OCI-LY3 (cell line): ENCODE measurements at regions not wholly inside any gene's neighbourhood (a gene's known extent, or its start where the extent isn't known, plus 50 kb on each side); places are given as distances from the start of the nearest gene placed in this dataset.

Experiments used
- H2AFZ ChIP-seq: fragments of 200-600, 300-600 bp; shearing (Covaris generic); 2 replicates; pipeline ENCODE4 v1.6.0; 2014; ENCODE audit warnings: antibody characterized with exemption, low read depth, low read length
- H3K27ac ChIP-seq: fragments of 200-600, 300-600 bp; sonication (generic); 2 replicates; pipeline ENCODE4 v1.5.1; 2014; ENCODE audit warnings: mild to moderate bottlenecking, low read length, moderate library complexity, mixed read lengths
- H3K27me3 ChIP-seq: fragments of 200-600, 300-600 bp; sonication (generic); 2 replicates; pipeline ENCODE4 v1.6.1; 2014; ENCODE audit warnings: low read depth, low read length, mixed read lengths
- H3K36me3 ChIP-seq: fragments of 200-600, 300-600 bp; sonication (generic); replicated peaks from 2 replicates; pipeline ENCODE3; 2014; ENCODE audit warnings: low read depth, low read length, mixed read lengths
- H3K4me1 ChIP-seq: fragments of 300-600, 200-600 bp; sonication (generic); 2 replicates; pipeline ENCODE4 v1.6.1; 2014; ENCODE audit warnings: low read length, mixed read lengths
- H3K4me2 ChIP-seq: fragments of 200-600, 300-600 bp; sonication (generic); 2 replicates; pipeline ENCODE4 v1.6.1; 2014; ENCODE audit warnings: low read length, mixed read lengths
- H3K4me3 ChIP-seq: fragments of 300-600, 200-600 bp; sonication (generic); 2 replicates; pipeline ENCODE4 v1.5.1; 2014; ENCODE audit warnings: antibody characterized with exemption, mild to moderate bottlenecking, low read length, moderate library complexity
- H3K79me2 ChIP-seq: fragments of 300-600, 200-600 bp; shearing (Covaris generic); 2 replicates; pipeline ENCODE4 v1.6.1; 2014; ENCODE audit warnings: mild to moderate bottlenecking, low read length, mixed read lengths
- H3K9ac ChIP-seq: fragments of 300-600, 200-600 bp; shearing (Covaris generic); 2 replicates; pipeline ENCODE4 v1.6.0; 2014; ENCODE audit warnings: mild to moderate bottlenecking, low read length, moderate library complexity
- H3K9me3 ChIP-seq: fragments of 200-600, 300-600 bp; shearing (Covaris generic); 2 replicates; pipeline ENCODE4 v1.6.1; 2014; ENCODE audit warnings: low read length, mixed read lengths; ENCODE audit not compliant: insufficient read depth
- H4K20me1 ChIP-seq: fragments of 200-600, 300-600 bp; sonication (generic); 2 replicates; pipeline ENCODE4 v1.6.1; 2016; ENCODE audit warnings: low read length, mixed read lengths; ENCODE audit not compliant: insufficient read depth
- EZH2phosphoT487 ChIP-seq: fragments of 200-600 bp; shearing (Covaris generic); IDR thresholded peaks from 2 replicates; pipeline ENCODE4 v1.6.1; 2018; ENCODE audit warnings: antibody characterized with exemption, mixed run types, low read depth
- TF ChIP-seq, protein P1 (sequence below): fragments of 200-600, 300-600 bp; sonication (generic); IDR thresholded peaks from 2 replicates; pipeline ENCODE4 v1.5.1; 2014; ENCODE audit warnings: antibody characterized with exemption, low read length, low read depth

DNA sequence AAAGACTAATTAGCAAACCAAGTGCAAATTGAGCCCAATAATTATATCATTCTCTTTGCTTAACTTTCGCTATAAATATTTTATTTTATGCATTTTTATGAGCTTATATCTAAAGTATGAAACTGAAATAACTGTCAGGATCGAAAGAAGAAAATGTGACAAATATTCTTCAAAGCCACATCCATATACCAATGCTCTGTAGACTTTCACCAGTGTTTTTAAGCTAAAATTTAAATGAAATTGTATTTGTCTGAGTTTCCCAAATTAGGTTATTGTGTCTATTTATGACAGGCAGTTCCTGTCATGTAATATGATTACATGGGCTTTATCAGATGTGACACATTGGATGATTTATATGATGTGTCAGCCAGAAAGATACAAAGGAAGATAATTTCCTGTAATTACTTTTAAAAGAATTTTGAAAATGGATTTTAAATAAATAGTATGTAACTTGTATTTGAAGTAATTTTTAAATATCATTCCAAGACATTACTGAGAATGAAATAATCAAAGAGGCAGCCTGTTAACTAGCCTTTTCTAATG, 317.9 kb upstream of the KLF6 start:
- no peak overlapping the region for H3K9ac ChIP-seq
- no peaks in the 10 kb centered on the region for H3K79me2 ChIP-seq
- H3K4me1 ChIP-seq, result peaks cover 20% of the 10 kb centered on the region
- H3K36me3 ChIP-seq, result no peaks in the 10 kb centered on the region
- no peaks in the 10 kb centered on the region for H4K20me1 ChIP-seq
- no peaks in the 10 kb centered on the region for H3K9me3 ChIP-seq
- TF ChIP-seq, protein P1, sequence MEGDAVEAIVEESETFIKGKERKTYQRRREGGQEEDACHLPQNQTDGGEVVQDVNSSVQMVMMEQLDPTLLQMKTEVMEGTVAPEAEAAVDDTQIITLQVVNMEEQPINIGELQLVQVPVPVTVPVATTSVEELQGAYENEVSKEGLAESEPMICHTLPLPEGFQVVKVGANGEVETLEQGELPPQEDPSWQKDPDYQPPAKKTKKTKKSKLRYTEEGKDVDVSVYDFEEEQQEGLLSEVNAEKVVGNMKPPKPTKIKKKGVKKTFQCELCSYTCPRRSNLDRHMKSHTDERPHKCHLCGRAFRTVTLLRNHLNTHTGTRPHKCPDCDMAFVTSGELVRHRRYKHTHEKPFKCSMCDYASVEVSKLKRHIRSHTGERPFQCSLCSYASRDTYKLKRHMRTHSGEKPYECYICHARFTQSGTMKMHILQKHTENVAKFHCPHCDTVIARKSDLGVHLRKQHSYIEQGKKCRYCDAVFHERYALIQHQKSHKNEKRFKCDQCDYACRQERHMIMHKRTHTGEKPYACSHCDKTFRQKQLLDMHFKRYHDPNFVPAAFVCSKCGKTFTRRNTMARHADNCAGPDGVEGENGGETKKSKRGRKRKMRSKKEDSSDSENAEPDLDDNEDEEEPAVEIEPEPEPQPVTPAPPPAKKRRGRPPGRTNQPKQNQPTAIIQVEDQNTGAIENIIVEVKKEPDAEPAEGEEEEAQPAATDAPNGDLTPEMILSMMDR, result no peak
- no peak for TF ChIP-seq EZH2phosphoT487
- peaks cover 4% of the 10 kb centered on the region; the same call in 1 of the 2 replicates for H3K27me3 ChIP-seq
- no peak overlapping the region for H3K4me3 ChIP-seq
- no peak overlapping the region for H2AFZ ChIP-seq
- H3K27ac ChIP-seq, result no peak overlapping the region
- no peak overlapping the region for H3K4me2 ChIP-seq

DNA sequence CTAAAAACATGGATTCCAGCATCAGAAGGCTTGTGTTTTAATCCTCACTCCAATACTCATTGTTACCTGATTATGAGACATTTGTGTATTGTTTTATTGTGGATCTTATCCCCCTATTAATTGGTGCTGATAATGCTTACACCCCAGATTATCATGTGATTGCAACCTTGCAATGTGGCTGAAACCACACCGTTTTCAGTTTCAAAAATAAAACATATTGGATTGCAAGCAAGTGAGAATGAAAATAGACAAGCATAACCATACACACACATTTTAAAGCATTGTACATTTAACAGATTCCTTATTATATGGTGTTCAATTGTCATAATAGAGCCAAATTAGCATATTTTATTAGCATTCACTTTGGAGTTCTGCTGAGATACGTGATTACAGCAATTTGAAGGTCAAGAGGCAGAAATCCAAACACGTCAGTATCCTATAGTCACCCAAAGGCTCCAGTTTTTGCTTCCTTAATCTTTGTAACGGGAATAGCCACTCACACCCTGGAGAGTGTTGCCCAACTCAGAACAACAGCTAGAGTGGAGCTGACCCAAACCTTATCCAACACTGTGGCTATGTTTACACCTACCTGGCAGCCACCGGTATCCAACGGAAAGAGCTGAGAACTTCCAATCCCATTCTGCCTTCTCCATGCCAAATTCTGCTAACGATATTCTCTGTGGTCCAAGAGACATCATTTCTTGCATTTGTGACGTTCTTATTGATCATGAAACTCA, 317.1 kb upstream of the KLF6 start:
- Histone ChIP-seq H3K36me3 (no peaks in the 10 kb centered on the region), H3K9me3 (no peaks in the 10 kb centered on the region), H3K4me2 (peak overlapping the region; percentile 28), H3K4me1 (peaks cover 20% of the 10 kb centered on the region), H4K20me1 (no peaks in the 10 kb centered on the region), H3K79me2 (no peaks in the 10 kb centered on the region), H3K9ac (no peak overlapping the region), H3K27me3 (peaks cover 4% of the 10 kb centered on the region; the same call in 1 of the 2 replicates), H2AFZ (no peak overlapping the region), H3K27ac (no peak overlapping the region), H3K4me3 (no peak overlapping the region)
- no peak for TF ChIP-seq EZH2phosphoT487
- TF ChIP-seq, protein P1, result no peak

DNA sequence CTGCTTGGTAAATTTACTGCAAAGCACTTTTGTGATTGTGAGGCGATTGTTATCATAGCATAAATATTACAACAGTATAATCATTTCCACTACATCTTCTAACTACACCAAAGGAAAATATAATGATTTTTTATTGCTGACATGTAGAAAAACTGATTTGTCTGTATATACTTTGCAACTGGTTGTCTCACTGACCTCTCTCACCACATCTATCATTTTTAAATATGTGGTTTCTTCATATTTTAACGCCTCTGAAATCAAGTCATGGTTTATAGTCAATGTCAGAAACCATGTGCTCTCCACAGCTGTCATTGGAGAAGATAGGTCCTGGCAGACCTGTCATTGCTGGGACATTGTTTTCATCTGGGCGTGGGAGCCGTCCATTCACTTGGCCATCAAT, 315.4 kb upstream of the KLF6 start:
- H3K9ac ChIP-seq, result no peak overlapping the region
- TF ChIP-seq, protein P1, result no peak
- no peak for TF ChIP-seq EZH2phosphoT487
- no peaks in the 10 kb centered on the region for H3K79me2 ChIP-seq
- no peak overlapping the region for H2AFZ ChIP-seq
- H3K36me3 ChIP-seq, result no peaks in the 10 kb centered on the region
- H3K4me2 ChIP-seq, result peak overlapping the region; percentile 43
- no peaks in the 10 kb centered on the region for H4K20me1 ChIP-seq
- H3K4me3 ChIP-seq, result no peak overlapping the region
- H3K4me1 ChIP-seq, result peaks cover 20% of the 10 kb centered on the region
- no peaks in the 10 kb centered on the region for H3K9me3 ChIP-seq
- H3K27ac ChIP-seq, result no peak overlapping the region
- H3K27me3 ChIP-seq, result peaks cover 4% of the 10 kb centered on the region; the same call in 1 of the 2 replicates

DNA sequence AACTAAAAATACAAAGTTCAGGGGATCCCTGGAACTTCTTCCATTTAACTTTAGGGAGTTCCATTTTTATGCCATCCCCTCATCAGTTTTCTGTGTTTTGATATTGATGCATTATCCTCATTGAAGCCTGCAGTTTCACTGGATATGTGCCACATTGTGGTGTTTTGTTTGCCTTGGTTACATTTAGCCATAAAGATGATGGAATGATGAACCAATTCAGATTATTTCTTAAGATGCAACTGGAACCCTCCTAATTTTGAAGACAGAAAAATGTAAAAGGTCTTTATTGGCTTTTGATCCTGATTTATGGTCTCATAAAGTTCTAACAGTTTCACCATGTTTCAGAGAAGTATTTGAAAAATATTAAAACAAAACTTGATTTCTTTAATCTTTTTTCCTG, 314.2 kb upstream of the KLF6 start:
- peaks cover 29% of the 10 kb centered on the region for H3K4me1 ChIP-seq
- H3K9ac ChIP-seq, result no peak overlapping the region
- peaks cover 4% of the 10 kb centered on the region; the same call in 1 of the 2 replicates for H3K27me3 ChIP-seq
- no peak overlapping the region for H3K4me3 ChIP-seq
- H3K36me3 ChIP-seq, result no peaks in the 10 kb centered on the region
- no peaks in the 10 kb centered on the region for H3K79me2 ChIP-seq
- no peak for TF ChIP-seq EZH2phosphoT487
- TF ChIP-seq, protein P1, result no peak
- H2AFZ ChIP-seq, result no peak overlapping the region
- no peak overlapping the region for H3K27ac ChIP-seq
- no peaks in the 10 kb centered on the region for H3K9me3 ChIP-seq
- no peaks in the 10 kb centered on the region for H4K20me1 ChIP-seq
- H3K4me2 ChIP-seq, result no peak overlapping the region
